ENCODE measurements at regions not wholly inside any gene's neighbourhood (a gene's known extent, or its start where the extent isn't known, plus 50 kb on each side); places are given as distances from the start of the nearest gene placed in this dataset.

DNA sequence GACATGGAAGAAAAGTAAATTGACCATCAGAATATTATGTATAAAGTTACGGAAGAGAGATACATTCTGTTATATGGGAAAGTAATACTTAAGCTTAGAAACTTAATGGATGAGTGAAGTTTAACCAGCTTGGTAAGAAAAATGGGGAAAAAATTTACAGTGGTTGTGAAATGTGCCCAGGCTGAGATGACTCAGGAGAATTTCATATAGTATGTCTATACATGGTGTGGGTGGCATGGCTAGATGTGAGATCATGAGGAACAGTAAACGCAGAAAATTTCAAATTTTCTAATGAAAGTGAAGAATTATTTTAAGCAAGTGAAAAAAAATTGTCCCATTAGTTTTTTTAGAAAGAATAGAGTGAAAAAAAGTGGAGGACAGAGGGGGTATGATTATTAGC is 552.5 kb upstream of the SORCS1 start:
- no peak for DNase-seq (ENCODE audit: low spot score)

DNA sequence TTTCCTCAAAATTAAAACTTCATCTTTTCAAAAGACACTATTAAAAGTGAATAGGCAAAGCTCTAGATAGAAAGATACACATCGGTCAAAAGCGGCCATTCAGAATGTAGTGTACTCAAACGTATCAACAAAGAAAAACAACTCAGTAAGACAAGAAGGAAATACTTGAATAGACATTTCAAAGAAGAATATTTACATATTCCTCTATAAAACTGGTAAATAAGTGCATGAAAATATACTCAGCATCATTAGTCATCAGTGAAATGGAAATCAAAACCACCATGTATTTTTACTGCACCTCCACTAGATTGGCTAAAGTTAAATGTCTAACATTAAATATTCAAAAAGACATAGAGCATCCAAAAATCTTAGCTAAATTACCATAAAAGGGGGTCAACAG is 551.1 kb upstream of the SORCS1 start:
- no peak for DNase-seq (ENCODE audit: low spot score)

DNA sequence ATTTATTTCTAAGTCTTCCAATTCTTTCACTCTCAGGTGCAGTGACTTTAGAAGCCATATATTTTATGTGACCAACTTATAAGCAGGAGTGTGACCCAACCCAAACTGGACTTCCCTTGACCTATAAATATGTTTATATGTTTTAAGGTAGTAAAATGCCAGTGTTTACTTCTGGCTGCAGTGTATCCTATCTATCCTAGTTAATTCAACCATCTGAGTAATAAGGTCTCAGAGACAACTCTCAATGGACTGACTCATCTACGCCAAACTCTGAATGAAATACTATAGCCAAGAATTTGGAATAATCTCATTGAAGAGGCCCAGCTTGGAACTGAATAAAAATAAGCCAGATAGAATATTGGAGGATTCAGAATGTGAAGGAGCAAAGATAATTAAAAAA is 544.5 kb upstream of the SORCS1 start:
- DNase-seq (ENCODE audit: low spot score): no peak

DNA sequence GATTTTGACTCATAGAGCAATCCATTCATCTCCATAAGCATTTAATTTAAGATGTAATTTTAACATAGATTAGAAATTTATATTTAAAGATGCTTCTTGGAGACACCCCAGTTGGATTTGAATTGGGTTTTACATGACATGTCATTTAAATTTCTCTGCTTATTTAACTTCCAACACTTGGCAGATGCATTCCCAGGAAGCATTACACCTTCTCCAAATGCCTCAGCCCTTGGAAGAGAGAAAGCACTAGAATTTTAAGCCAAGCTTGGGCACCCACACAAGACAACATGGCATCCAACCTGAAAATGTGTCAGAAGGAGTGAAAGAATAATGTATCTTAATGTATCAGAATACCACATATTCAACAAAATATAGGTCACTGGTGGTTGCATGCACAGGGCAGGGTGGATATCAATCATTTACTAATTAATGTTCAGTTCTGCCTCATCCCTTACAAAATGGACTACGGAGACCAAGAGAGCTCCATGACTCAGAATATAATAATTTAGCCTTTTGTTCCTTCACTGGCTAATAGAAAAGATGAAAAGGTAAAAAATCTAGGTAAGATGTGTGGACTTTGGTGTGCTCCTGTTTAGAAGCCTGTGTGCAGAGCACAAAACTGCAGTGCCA is 541.7 kb upstream of the SORCS1 start:
- DNase-seq (ENCODE audit: low spot score): no peak

DNA sequence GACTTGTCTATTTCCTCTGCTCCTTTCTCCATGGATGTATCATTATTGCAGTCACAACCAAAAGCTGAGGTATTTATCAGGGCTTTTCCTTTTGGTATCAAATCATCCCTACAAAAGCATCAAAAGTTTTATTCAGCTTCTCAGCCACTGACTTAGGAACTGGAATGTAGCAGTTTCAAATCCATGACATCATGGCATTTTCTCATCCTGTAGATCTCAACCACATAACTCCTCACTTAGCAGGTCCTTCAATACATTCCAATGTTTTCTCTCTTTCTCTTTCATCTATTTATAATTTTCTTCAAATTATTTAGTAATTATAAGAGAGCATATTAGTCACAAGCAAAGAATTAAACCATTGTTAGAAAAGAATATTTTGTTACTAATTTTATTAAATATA is 537.4 kb upstream of the SORCS1 start:
- DNase-seq (ENCODE audit: low spot score): no peak

DNA sequence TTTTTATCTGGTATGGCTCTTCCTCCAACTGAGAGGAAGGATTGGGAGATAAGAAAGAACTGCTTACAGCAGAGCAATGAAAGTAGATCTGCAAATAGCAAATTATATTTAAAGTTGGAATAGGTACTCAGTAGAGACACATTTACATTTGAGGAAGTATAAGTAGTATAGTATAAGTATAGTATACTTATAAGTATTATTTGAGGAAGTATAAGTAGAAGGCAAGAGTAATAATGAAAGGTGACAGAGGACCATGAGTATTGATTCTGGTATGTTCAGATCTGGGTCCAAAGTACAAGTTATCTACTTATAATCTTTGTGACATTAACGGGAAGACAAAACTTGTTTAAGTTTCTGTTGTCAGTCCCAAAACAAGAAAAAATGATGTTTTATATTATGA is 527.6 kb upstream of the SORCS1 start:
- DNase-seq (ENCODE audit: low spot score): no peak

DNA sequence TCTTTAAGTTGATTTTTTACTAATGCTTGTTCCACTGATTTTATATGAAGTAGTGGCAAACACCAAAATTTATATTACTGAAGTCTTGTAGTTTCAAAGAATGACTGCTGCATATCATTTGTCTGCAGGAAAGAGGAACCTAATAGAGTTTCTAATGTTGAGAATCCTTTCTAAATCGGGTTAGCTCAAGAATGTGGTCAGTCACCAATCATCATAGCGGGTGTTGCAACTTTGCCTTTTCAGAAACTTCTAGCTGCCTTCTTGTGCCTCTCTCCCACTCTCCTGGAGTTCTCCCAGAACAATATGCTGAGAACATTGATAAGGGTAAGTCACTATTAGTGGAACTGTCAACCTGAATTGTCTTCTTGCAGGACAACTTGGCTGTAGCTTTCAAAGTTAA is 524.8 kb upstream of the SORCS1 start:
- DNase-seq (ENCODE audit: low spot score): no peak

DNA sequence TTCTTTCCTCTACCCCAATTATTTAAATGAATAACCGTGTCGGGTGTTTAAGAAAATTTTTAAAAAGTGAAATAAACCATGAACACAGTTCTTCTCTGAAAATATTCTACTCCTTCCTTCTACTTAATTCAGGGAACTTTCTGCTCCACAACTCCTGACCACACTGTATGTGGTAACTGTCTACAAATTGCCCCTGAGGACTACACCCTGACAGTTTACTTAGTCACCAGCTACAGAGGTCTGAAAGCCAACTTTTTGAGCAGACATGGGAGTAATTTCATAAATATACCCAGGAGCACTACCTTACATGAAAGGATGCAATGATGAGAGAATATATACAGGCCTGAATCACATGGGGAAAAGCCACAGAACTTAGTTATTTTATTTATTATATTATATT is 523.2 kb upstream of the SORCS1 start:
- DNase-seq (ENCODE audit: low spot score): no peak

DNA sequence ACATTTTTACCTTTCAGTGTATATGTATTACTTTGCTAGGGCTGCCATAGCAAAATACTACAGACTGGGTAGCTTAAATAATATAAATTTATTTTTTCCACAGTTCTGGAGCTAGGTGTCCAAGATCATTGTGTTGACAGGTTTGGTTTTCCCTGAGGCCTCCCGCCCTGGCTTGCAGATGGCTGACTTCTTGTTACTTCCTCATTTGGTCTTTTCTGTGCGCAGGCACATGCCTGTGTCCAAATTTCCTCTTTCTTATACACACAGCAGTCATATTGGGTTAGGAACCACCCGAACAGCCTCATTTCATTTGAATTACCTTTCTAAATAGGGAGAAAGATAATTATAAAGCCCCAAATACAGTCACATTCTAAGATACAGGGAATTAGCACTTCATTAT is 521.6 kb upstream of the SORCS1 start:
- DNase-seq (ENCODE audit: low spot score): no peak

DNA sequence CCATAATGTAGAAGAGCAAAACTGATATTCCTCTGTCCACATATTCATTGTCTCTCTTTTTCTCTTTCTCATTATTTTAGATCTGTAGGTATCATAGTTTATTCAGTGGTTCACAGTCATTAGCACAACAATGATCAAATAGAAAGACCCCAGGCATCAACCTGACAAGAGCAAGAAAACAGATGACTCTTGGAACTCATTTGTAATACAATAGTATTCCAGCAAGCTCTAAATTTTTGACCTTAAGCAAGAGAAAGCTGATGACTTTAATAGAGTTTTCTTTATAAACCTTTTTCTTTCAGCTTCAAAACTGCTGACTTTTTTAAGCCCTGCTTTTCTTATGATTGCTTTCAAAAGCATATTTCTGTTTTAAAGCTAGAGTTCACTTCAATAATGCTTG is 507.5 kb upstream of the SORCS1 start:
- no peak for DNase-seq (ENCODE audit: low spot score)

DNA sequence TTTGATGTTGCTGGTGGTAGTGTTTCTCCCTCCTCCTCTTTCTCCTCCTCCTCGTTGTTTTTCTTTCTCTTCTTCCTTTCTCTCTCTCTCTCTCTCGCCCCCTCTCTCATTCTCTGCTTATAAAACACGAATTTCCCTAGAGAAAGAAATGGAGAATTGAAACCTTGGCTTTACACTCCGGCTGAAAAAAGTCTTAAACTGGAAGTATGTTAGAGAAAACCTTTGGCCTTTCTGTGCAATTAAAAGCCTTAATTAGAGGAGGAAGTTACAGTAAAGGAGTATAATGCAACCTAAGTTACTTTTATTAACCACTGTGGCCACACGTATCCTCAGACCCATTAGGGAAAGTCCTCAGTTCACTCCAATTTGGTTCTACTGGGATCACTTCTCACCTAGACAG is 501.7 kb upstream of the SORCS1 start:
- DNase-seq (ENCODE audit: low spot score): no peak

DNA sequence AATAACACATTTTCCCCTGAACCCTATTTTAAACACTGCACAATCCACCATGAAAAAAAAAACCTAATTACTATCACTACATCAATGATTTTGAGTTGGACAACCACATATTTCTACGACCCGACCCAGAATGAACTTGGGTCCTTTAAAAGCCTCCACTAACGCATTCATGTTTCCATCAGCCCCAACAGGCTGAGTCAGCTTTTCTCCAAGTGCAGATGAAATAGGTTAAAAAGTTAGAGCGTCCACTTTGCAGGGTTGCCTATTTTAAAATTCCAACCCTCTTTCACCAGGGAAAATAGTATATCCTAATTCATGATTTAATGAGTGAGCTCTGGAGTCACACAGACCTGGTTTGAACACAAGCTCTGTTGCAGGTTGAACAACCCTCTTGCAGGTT is 501.0 kb upstream of the SORCS1 start:
- DNase-seq (ENCODE audit: low spot score): no peak

DNA sequence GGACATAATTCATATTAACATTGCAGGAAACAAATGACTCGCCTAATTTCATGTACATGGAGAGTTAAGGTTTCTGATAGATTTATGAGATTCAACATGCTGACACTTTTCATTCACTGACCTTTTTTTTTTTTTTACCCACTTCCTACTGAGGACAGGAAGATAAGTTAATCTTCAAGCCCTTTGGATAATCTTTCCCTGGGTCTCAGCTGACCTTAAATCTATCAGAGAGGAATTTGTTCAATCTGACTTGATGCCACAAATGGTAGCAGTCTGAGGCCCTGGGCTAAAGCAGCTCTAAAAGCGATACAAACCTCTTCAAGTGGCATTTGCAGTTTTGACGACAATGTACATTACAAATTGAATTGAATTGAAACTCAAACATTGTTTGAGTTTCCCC is 493.3 kb upstream of the SORCS1 start:
- DNase-seq (ENCODE audit: low spot score): no peak

DNA sequence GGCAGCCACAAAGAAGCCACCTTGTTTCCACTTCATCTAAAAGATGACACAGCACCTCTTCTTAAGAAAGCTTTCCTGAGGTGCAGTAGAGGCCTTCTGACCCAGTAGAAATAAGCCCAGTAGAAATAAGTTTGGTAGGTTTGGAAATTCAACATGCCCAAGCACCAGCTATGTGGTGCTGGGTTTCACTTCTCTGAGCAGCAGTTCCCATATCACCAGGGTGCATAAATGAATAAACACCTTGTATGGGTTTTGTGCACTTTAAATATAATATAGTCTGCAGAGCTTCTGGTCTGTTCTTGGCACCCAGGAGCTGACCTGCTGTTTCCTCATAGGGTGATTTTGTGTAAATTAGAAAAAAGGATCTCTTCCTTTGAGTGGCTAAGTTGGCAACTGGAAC is 492.4 kb upstream of the SORCS1 start:
- no peak for DNase-seq (ENCODE audit: low spot score)

DNA sequence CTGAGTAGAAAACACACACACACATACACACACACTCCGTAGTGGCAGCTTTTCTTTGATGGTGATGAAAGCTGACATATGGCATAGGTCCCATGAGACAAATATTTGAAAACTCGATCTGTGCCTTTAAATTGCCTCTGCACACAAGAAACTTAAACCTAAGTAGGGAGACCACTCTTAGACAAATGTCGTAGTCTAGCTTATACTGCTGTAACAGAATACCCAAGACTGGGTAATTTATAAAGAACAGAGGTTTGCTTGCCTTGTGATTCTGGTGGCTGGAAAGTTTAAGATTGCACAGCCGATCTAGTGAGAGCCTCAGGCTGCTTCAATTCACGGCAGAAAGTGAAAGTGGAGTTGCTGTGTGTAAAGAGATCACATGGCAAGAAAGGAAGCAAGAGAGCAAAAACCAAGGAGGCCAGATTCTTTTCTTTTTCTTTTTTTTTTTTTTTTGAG is 489.4 kb upstream of the SORCS1 start:
- peak; percentile 1 for DNase-seq (ENCODE audit: low spot score)

DNA sequence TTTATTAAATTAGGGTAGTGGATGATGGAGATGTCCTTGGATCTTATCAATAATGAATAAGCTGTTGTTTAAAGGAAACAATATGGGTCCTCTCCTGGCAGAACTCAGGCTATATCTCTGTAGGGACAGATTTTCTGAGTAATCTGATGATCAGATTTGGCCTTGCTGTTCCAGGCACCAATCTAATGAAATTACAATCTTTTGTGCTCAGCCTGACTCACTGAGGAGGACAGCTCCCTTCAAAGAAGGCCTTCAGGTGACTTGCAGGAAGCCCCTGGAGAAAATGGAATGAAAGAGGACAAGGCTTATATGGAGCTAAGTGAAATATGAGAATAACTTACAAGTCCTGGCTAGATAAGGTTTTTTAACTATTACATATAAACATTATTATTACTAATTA is 486.4 kb upstream of the SORCS1 start:
- no peak for DNase-seq (ENCODE audit: low spot score)

DNA sequence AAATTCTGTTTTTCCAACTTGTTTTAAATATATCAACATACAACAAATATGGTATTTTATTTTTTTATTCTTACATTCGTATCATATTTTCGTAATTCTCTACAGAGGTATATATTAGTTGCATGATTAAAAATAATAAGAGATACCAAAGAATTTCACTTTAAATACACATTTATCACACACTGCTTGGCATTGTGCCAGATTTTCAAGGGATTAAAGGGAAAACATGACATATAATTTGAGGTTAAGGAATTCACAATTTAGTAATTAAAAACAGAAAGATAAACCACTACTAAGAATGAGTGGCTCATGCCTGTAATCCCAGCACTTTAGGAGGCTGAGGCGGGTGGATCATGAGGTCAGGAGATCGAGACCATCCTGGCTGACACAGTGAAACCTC is 484.7 kb upstream of the SORCS1 start:
- no peak for DNase-seq (ENCODE audit: low spot score)

DNA sequence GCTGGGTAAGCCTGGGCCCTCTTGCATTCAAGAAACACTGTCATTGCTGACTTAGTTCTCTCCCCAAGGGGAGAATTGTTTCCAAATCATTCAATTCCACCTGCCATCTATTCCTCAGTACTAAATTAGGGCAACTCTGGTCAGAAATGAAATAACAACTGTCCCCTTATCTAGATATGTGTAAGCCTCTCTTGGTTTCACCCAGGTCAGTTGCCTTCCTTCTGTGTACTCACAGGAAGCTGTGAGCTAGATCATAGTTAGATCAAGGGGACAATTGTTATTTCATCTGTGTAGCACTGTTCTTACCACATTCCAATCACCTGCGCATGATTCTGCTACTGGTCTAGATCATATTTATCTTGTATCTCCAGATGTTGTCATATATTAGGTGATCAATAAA is 483.0 kb upstream of the SORCS1 start:
- DNase-seq (ENCODE audit: low spot score): no peak

DNA sequence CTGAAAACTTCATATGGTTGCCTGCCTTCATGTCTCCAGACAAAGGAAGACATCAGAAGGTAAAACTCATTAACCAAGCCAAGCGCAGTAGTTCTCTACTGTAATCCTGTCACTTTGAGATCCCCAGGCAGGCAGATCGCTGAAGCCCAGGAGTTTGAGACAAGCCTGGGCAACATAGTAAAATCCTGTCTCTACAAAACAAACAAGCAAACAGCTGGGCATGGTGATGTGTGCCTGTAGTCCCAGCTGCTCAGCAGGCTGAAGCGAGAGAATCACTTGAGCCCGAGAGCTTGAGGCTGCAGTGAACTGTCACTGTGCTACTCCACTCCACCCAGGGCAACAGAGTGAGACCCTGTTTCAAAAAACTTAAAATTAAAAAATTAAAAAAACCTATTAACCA is 467.4 kb upstream of the SORCS1 start:
- no peak for DNase-seq (ENCODE audit: low spot score)

DNA sequence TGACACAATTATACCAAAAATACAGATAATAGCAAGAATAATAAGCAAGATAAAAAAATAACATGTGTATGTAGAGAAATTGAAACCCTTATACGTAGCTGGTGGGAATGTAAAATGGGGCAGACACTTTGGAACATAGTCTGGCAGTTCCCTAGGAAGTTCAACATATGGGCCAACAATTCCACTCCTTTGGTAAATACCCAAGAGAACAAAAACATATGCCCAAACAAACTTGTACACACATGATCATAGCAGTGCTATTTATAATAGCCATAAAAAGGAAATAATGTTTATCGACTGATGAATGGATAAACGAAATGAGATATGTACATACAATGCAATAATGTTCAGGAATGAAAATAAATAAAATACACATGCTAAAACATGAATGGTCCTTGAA is 462.4 kb upstream of the SORCS1 start:
- no peak for DNase-seq (ENCODE audit: low spot score)

DNA sequence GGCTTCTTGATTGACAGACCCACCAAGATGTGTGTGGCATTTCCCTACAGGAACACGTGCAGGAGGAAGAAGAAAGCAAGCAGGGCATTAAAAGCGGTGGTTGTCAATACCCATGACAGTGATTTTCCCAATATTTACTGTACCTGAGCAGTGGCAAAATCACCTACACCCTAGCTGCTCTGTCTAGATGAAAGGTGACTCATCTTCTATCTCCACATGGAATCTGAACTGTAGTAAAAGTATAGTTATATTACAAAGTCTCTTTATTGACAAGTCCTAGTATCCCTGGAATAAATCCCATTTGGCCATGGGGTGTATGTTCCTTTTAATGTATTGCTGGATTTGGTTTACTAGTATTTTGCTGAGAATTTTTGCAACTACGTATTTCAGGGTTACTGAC is 458.8 kb upstream of the SORCS1 start:
- DNase-seq (ENCODE audit: low spot score): no peak

DNA sequence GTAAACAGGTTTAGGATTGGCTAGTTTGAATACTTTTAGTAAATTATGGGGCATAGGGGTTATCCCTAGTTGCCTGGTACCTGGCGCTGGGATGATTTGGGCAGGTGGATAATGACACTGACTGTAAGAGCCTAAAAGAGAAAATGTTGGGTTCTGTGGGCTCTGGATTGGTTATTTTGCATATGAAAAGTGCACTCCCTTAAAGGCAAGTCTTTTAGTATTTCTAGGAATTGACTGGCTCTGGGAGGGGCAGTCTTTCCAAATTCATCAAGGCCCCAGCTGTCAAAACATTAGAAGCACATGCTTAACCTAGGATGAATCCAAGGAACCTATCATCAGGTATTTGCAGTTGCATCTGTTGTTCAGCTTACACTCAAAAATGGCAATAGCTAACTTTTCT is 454.6 kb upstream of the SORCS1 start:
- DNase-seq (ENCODE audit: low spot score): no peak

DNA sequence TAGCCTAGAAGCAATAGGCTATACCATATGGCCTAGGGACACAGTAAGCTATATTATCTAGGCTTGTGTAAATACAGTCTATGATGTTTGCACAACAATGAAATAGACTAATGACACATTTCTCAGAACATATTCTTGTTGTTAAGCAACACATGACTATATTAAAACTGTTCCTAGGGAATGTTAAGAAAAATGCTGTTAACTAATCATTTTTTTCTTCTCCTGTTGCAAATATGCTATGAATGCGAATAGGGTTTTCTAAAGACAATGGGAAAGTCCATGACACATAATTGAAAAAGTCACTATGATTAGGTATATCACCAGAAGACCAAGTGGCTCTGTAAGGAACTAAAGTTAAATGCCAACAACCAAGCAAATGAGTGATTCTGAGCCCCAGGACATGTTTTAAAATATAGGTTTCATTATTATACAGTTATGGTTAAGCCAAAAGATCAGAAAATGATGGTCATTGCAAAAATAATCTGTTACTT is 454.0 kb upstream of the SORCS1 start:
- DNase-seq (ENCODE audit: low spot score): no peak
